Ishikawa (cell line): ENCODE measurements at regions not wholly inside any gene's neighbourhood (a gene's known extent, or its start where the extent isn't known, plus 50 kb on each side); places are given as distances from the start of the nearest gene placed in this dataset.

Experiments used
- CEBPB ChIP-seq: IDR thresholded peaks from 2 replicates; pipeline ENCODE4 v1.6.1; 2012
- CREB1 ChIP-seq: IDR thresholded peaks from 2 replicates; pipeline ENCODE4 v1.6.1; 2012; ENCODE audit warnings: low read depth
- EGR1 ChIP-seq: IDR thresholded peaks from 2 replicates; pipeline ENCODE4 v1.6.1; 2012
- EP300 ChIP-seq: IDR thresholded peaks from 2 replicates; pipeline ENCODE4 v1.6.1; 2012; ENCODE audit warnings: borderline replicate concordance
- FOXM1 ChIP-seq: IDR thresholded peaks from 2 replicates; pipeline ENCODE4 v1.6.1; 2012; ENCODE audit warnings: low read depth, borderline replicate concordance
- MAX ChIP-seq: IDR thresholded peaks from 2 replicates; pipeline ENCODE4 v1.6.1; 2012
- NFIC ChIP-seq: IDR thresholded peaks from 2 replicates; pipeline ENCODE4 v1.6.1; 2012
- RAD21 ChIP-seq: IDR thresholded peaks from 2 replicates; pipeline ENCODE4 v1.6.1; 2012; ENCODE audit warnings: low read depth
- TAF1 ChIP-seq: IDR thresholded peaks from 2 replicates; pipeline ENCODE4 v1.6.1; 2012; ENCODE audit warnings: low read depth, mild to moderate bottlenecking
- TCF12 ChIP-seq: IDR thresholded peaks from 2 replicates; pipeline ENCODE4 v1.6.1; 2012; ENCODE audit warnings: low read depth
- TEAD4 ChIP-seq: IDR thresholded peaks from 2 replicates; pipeline ENCODE4 v1.6.1; 2012
- YY1 ChIP-seq: IDR thresholded peaks from 2 replicates; pipeline ENCODE4 v1.6.1; 2012; ENCODE audit warnings: low read depth
- ZBTB7A ChIP-seq: IDR thresholded peaks from 2 replicates; pipeline ENCODE4 v1.6.1; 2012; ENCODE audit warnings: low read depth
- TF ChIP-seq, protein P1 (sequence below): IDR thresholded peaks from 2 replicates; pipeline ENCODE4 v1.6.1; 2012; ENCODE audit warnings: low read depth, mild to moderate bottlenecking
- TF ChIP-seq, protein P2 (sequence below): IDR thresholded peaks from 2 replicates; pipeline ENCODE4 v1.6.1; 2012

GRCh38 chr4:38381788-38382187 is 282.2 kb upstream of the KLF3 start:
- TF ChIP-seq TAF1, result no peak
- no peak for TF ChIP-seq FOXM1
- TF ChIP-seq, protein P1, sequence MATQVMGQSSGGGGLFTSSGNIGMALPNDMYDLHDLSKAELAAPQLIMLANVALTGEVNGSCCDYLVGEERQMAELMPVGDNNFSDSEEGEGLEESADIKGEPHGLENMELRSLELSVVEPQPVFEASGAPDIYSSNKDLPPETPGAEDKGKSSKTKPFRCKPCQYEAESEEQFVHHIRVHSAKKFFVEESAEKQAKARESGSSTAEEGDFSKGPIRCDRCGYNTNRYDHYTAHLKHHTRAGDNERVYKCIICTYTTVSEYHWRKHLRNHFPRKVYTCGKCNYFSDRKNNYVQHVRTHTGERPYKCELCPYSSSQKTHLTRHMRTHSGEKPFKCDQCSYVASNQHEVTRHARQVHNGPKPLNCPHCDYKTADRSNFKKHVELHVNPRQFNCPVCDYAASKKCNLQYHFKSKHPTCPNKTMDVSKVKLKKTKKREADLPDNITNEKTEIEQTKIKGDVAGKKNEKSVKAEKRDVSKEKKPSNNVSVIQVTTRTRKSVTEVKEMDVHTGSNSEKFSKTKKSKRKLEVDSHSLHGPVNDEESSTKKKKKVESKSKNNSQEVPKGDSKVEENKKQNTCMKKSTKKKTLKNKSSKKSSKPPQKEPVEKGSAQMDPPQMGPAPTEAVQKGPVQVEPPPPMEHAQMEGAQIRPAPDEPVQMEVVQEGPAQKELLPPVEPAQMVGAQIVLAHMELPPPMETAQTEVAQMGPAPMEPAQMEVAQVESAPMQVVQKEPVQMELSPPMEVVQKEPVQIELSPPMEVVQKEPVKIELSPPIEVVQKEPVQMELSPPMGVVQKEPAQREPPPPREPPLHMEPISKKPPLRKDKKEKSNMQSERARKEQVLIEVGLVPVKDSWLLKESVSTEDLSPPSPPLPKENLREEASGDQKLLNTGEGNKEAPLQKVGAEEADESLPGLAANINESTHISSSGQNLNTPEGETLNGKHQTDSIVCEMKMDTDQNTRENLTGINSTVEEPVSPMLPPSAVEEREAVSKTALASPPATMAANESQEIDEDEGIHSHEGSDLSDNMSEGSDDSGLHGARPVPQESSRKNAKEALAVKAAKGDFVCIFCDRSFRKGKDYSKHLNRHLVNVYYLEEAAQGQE, result no peak
- TF ChIP-seq CREB1, result no peak
- TF ChIP-seq YY1, result no peak
- no peak for TF ChIP-seq ZBTB7A
- no peak for TF ChIP-seq CEBPB
- TF ChIP-seq, protein P2, sequence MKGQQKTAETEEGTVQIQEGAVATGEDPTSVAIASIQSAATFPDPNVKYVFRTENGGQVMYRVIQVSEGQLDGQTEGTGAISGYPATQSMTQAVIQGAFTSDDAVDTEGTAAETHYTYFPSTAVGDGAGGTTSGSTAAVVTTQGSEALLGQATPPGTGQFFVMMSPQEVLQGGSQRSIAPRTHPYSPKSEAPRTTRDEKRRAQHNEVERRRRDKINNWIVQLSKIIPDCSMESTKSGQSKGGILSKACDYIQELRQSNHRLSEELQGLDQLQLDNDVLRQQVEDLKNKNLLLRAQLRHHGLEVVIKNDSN, result no peak
- no peak for TF ChIP-seq NFIC
- no peak for TF ChIP-seq RAD21
- TF ChIP-seq EGR1, result no peak
- TF ChIP-seq TCF12, result no peak
- TF ChIP-seq EP300, result no peak
- no peak for TF ChIP-seq TEAD4

- TF ChIP-seq RAD21, result no peak
- no peak for TF ChIP-seq TEAD4
- no peak for TF ChIP-seq CREB1
- no peak for TF ChIP-seq MAX
- no peak for TF ChIP-seq TCF12
- no peak for TF ChIP-seq EP300
- no peak for TF ChIP-seq YY1
- TF ChIP-seq NFIC, result no peak
- no peak for TF ChIP-seq TAF1
- no peak for TF ChIP-seq EGR1
- TF ChIP-seq, protein P2, result no peak
- TF ChIP-seq, protein P1, result no peak
- TF ChIP-seq ZBTB7A, result no peak
- no peak for TF ChIP-seq CEBPB
- TF ChIP-seq FOXM1, result no peak
These were observed 281.5 kb upstream of the KLF3 start for GRCh38 chr4:38382520-38382919.

DNA sequence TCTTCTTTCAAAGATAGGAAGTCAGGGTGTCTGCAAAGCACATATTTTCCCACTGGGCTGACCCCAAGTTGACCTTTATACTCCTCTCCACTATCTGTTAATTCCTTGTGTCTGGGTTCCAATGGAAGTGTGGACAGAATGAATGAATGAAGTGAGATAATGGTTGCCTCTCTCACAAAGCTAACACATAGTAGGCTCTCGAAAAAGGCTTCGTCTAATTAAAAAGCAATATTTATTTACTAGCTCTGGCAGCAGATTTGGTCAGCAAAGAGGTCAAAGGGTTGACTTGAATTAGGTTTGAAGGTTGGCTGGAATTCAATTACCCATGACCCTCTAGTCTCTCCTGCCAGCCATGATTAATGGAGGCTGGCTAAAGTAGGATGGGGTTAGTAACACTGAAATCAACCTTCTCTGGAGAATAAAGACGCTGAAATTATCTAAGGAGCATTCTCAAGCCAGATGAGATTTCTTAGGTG is 280.3 kb upstream of the KLF3 start:
- TF ChIP-seq FOXM1, result no peak
- TF ChIP-seq, protein P2, result no peak
- no peak for TF ChIP-seq RAD21
- TF ChIP-seq ZBTB7A, result no peak
- no peak for TF ChIP-seq NFIC
- no peak for TF ChIP-seq CEBPB
- no peak for TF ChIP-seq TEAD4
- TF ChIP-seq, protein P1, result no peak
- no peak for TF ChIP-seq TCF12
- no peak for TF ChIP-seq EGR1
- TF ChIP-seq MAX, result no peak
- TF ChIP-seq YY1, result no peak
- TF ChIP-seq CREB1, result no peak
- TF ChIP-seq TAF1, result no peak
- TF ChIP-seq EP300, result no peak
